CD8-positive, alpha-beta memory T cell (primary cell): ENCODE measurements at regions not wholly inside any gene's neighbourhood (a gene's known extent, or its start where the extent isn't known, plus 50 kb on each side); places are given as distances from the start of the nearest gene placed in this dataset.
"Not testable (repeated sequence)": the region's sequence is repeated elsewhere in the genome, so short reads cannot be mapped to it uniquely, and the experiment has no call there.

Experiments used
- CTCF ChIA-PET: fragments of 350-600 bp; sonication (Branson Sonifier 250); formaldehyde crosslinking; loops from one replicate; lab custom pipeline; 2021; ENCODE audit warnings: antibody characterized with exemption; lab: Charles Lee
- POLR2A ChIA-PET: fragments of 350-600 bp; sonication (Branson Sonifier 250); formaldehyde crosslinking; loops from one replicate; lab custom pipeline; 2021; ENCODE audit warnings: antibody characterized with exemption; lab: Charles Lee
- DNase-seq, 5 donors: peaks; one replicate each; pipeline versions ENCODE4 v3.0.0 to v3.0.0-alpha.2; 2020 to 2022; ENCODE audit warnings: mixed read lengths in 1 of 5
- H3K27ac ChIP-seq: one replicate; pipeline ENCODE4 v1.7.0; 2013; ENCODE audit warnings: low read depth, mild to moderate bottlenecking, low read length, moderate library complexity
- H3K27me3 ChIP-seq: 2 replicates; pipeline ENCODE4 v1.7.0; 2013; ENCODE audit warnings: low read length, mild to moderate bottlenecking; ENCODE audit not compliant: insufficient read depth, poor library complexity, severe bottlenecking
- H3K36me3 ChIP-seq: 2 replicates; pipeline ENCODE4 v1.7.0; 2013; ENCODE audit warnings: mild to moderate bottlenecking, low read length, moderate library complexity; ENCODE audit not compliant: insufficient read depth
- H3K4me1 ChIP-seq: 2 replicates; pipeline ENCODE4 v1.7.0; 2013; ENCODE audit warnings: mild to moderate bottlenecking, low read length, moderate library complexity; ENCODE audit not compliant: insufficient read depth
- H3K4me3 ChIP-seq: 2 replicates; pipeline ENCODE4 v1.7.0; 2013; ENCODE audit warnings: mild to moderate bottlenecking, low read length
- H3K9me3 ChIP-seq: 2 replicates; pipeline ENCODE4 v1.7.0; 2013; ENCODE audit warnings: mild to moderate bottlenecking, low read length
- H3K27ac Mint-ChIP-seq, 8 donors: one replicate each; pipeline ENCODE4 v1.8.0; 2020 to 2021; ENCODE audit warnings: mixed read lengths in 8 of 8, mild to moderate bottlenecking in 6 of 8, inconsistent platforms in 3 of 8, moderate library complexity in 3 of 8
- H3K27me3 Mint-ChIP-seq, 2 donors: one replicate each; pipeline ENCODE4 v1.8.0; 2020 to 2021; ENCODE audit warnings: mixed read lengths in 2 of 2, mild to moderate bottlenecking in 1 of 2, moderate library complexity in 1 of 2
- H3K36me3 Mint-ChIP-seq, 3 donors: one replicate each; pipeline ENCODE4 v1.8.0; 2020 to 2021; ENCODE audit warnings: mixed read lengths in 3 of 3, inconsistent platforms in 1 of 3, mild to moderate bottlenecking in 1 of 3
- H3K4me1 Mint-ChIP-seq, 3 donors: one replicate each; pipeline ENCODE4 v1.8.0; 2020 to 2021; ENCODE audit warnings: mixed read lengths in 3 of 3, inconsistent platforms in 1 of 3, mild to moderate bottlenecking in 1 of 3
- H3K4me3 Mint-ChIP-seq, 7 donors: one replicate each; pipeline ENCODE4 v1.8.0; 2020 to 2021; ENCODE audit warnings: mixed read lengths in 7 of 7, mild to moderate bottlenecking in 6 of 7, moderate library complexity in 4 of 7, inconsistent platforms in 2 of 7
- H3K9me3 Mint-ChIP-seq, 5 donors: one replicate each; pipeline ENCODE4 v1.8.0; 2020 to 2022; ENCODE audit warnings: mixed read lengths in 5 of 5, mild to moderate bottlenecking in 3 of 5, moderate library complexity in 2 of 5, inconsistent platforms in 1 of 5

DNA sequence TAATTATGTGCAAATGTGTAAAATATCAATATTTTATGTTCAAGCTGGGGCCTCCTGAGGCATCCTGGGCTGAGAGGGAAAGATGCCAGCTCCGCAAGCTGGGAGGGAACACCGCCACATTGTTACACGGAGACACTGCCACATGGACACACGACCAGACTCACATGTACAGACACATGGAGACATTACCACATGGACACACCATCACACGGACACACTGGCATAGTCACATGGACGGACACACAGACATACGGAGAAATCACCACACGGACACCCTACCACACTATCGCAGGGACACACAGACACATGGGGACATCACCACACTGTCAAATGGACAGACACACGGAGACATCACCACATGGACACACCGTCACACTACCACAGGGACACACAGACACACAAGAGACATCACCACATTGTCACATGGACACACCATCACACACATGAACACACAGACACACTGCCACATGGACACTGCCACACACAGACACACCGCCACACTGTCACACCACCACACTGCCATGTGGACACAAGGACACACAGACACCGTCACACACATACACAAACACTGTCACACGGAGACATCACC is 117.6 kb downstream of the CCDC74A start:
- H3K4me1 ChIP-seq, result no peaks in the 10 kb centered on the region
- ChIA-PET POLR2A (no interaction called here), CTCF (no interaction called here)
- H3K27ac ChIP-seq, result no peak overlapping the region
- H3K27ac Mint-ChIP-seq, result no peak overlapping the region
- no peak for DNase-seq
- H3K36me3 Mint-ChIP-seq, result no peaks in the 10 kb centered on the region
- no peaks in the 10 kb centered on the region for H3K27me3 ChIP-seq
- no peaks in the 10 kb centered on the region for H3K36me3 ChIP-seq
- H3K4me3 ChIP-seq, result no peak overlapping the region
- H3K4me1 Mint-ChIP-seq, result no peaks in the 10 kb centered on the region
- no peaks in the 10 kb centered on the region for H3K9me3 Mint-ChIP-seq
- H3K9me3 ChIP-seq, result no peaks in the 10 kb centered on the region
- H3K4me3 Mint-ChIP-seq, result no peak overlapping the region
- peaks cover 12 to 47% of the 10 kb centered on the region in 2 donors for H3K27me3 Mint-ChIP-seq

- CTCF ChIA-PET, H3K4me3 Mint-ChIP-seq: not testable (repeated sequence)
These were observed 118.5 kb downstream of the CCDC74A start for GRCh38 chr2:131646220-131646619.

GRCh38 chr2:131646669-131647297 is 119.1 kb downstream of the CCDC74A start:
- Histone ChIP-seq H3K36me3 (no peaks in the 10 kb centered on the region), H3K27ac (no peak overlapping the region), H3K9me3 (no peaks in the 10 kb centered on the region), H3K27me3 (no peaks in the 10 kb centered on the region), H3K4me3 (no peak overlapping the region), H3K4me1 (no peaks in the 10 kb centered on the region)
- DNase-seq, result no peak
- ChIA-PET CTCF (no interaction called here), POLR2A (no interaction called here)
- Mint-ChIP-seq H3K4me3 (no peak overlapping the region), H3K27me3 (peaks cover 12 to 49% of the 10 kb centered on the region in 2 donors), H3K9me3 (no peaks in the 10 kb centered on the region), H3K4me1 (no peaks in the 10 kb centered on the region), H3K36me3 (no peaks in the 10 kb centered on the region), H3K27ac (peak overlapping the region in 1 of 8 donors; percentile 48)

More at GRCh38 chr2:131646220-131646619, 118.5 kb downstream of the CCDC74A start:
- H3K4me1 Mint-ChIP-seq, H3K36me3 ChIP-seq, H3K27ac ChIP-seq, H3K36me3 Mint-ChIP-seq, H3K9me3 Mint-ChIP-seq, H3K27me3 ChIP-seq, H3K4me3 ChIP-seq, POLR2A ChIA-PET, H3K9me3 ChIP-seq, DNase-seq, H3K4me1 ChIP-seq: not testable (repeated sequence)
- H3K27ac Mint-ChIP-seq, result peak overlapping the region in 1 of 8 donors; percentile 48
- H3K27me3 Mint-ChIP-seq, result peaks cover 12 to 52% of the 10 kb centered on the region in 2 donors

DNA sequence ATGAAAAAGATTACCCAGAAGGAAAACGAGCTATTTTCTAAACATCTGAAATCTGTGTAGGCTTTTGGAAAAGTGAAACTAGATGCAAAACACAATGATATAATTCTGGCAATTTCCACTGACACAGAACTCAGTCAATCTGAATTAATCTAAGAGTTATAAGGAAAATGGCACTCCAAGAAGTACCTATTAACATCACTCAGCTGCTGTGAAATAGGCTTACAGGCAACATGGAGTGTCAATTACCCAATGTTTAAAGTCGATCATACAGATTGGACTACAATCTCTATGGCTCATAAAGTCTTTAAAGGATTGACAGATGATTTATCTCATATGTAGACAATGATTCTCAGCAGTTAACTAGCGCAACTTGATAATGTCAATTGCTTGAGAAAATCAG is 120.9 kb downstream of the CCDC74A start:
- H3K27ac ChIP-seq, POLR2A ChIA-PET, DNase-seq, H3K9me3 Mint-ChIP-seq, H3K4me3 ChIP-seq, H3K9me3 ChIP-seq, H3K27ac Mint-ChIP-seq, H3K36me3 ChIP-seq, H3K4me1 ChIP-seq, H3K27me3 ChIP-seq, H3K36me3 Mint-ChIP-seq, H3K4me3 Mint-ChIP-seq, CTCF ChIA-PET, H3K4me1 Mint-ChIP-seq: not testable (repeated sequence)
- H3K27me3 Mint-ChIP-seq, result peaks cover 12 to 46% of the 10 kb centered on the region in 2 donors

DNA sequence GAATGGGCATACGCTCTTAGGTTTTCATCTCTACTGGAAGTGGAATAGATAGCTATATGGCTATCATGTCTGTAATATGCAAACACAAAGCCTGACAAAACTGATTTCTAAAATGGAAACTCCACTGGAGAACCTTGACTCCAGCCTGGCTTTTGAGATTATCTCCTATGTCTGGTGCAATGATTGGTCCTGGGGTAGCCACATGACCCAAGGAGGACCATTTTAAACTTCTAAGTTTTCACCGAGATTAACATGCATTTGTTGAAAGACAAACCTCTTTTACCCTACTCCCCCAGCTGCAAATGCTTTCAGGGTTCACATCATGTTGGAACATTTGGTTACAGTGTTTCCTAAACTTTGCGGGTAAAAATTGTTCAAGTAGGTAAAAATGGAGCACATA is 124.6 kb downstream of the CCDC74A start:
- CTCF ChIA-PET, result interaction anchor here (1.1 kb wide), 1 partner anchor 20 kb away, joined by 5 read pairs; no protein-coding TSS in a partner anchor
- H3K4me1 Mint-ChIP-seq, H3K27ac Mint-ChIP-seq, H3K4me3 Mint-ChIP-seq, H3K4me3 ChIP-seq, H3K9me3 Mint-ChIP-seq, POLR2A ChIA-PET, H3K36me3 Mint-ChIP-seq, H3K27ac ChIP-seq, H3K36me3 ChIP-seq, H3K27me3 ChIP-seq, H3K9me3 ChIP-seq, DNase-seq, H3K4me1 ChIP-seq: not testable (repeated sequence)
- peaks cover 3 to 40% of the 10 kb centered on the region in 2 donors for H3K27me3 Mint-ChIP-seq

DNA sequence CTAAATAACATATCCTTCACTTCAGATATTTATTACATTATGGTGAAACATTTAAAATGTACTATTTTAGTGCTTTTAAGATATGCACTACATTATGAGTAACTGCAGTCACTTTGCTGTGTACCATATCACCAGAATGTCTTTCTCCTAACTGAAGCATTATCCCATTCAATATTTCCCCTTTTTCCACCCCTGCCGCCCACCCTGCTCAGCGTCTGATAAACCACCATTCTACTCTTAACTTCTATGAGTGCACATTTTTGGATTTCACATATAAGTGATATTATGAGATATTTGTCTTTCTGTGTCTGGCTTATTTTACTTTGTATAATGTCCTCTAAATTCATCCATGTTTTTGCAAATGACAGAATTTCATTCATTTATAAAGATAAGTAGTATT is 126.4 kb downstream of the CCDC74A start:
- H3K27me3 Mint-ChIP-seq, result peaks cover 1 to 36% of the 10 kb centered on the region in 2 donors
- H3K4me1 ChIP-seq, H3K4me3 ChIP-seq, H3K27ac Mint-ChIP-seq, CTCF ChIA-PET, H3K4me3 Mint-ChIP-seq, H3K36me3 ChIP-seq, H3K9me3 Mint-ChIP-seq, H3K27me3 ChIP-seq, DNase-seq, POLR2A ChIA-PET, H3K9me3 ChIP-seq, H3K27ac ChIP-seq, H3K36me3 Mint-ChIP-seq, H3K4me1 Mint-ChIP-seq: not testable (repeated sequence)

DNA sequence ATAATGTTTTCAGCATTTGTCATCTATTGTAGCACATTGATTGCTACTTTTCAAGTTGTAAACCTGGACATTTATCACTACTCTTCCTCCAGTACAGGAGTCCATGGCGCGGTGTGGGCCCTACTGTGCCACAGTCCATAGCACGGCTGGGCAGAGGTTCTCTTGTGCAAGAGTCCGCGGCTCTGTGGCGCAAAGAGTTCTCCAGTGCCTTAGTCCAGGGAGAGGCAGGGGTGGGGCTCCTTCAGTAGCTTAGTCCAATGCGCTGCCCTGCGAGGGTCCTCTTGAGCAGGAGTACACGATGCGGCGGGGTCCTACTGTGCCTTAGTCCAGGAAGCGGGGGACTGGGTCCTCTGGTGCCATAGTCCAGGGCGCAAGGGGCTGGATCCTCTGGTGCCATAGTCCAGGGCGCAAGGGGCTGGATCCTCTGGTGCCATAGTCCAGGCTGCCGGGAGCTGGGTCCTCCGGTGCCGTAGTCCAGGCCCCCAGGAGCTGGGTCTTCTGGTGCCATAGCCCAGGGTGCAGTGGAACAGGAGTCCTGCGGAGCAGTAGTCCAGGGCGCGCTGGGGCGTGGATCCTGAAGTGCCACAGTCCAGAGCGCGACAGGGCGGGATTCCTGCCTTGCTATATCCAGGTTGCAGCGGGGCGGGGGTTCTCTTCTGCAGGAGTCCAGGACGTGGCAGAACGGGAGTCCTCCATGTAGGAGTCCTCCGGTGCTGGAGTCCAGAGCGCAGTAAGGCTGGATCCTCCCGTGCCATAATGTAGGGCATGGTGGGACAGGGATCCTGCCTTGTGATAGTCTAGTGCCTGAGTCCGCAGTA is 129.3 kb downstream of the CCDC74A start:
- Mint-ChIP-seq H3K4me3 (no peak overlapping the region), H3K27me3 (peaks cover 3 to 44% of the 10 kb centered on the region in 2 donors), H3K36me3 (no peaks in the 10 kb centered on the region), H3K27ac (no peak overlapping the region), H3K9me3 (no peaks in the 10 kb centered on the region), H3K4me1 (no peaks in the 10 kb centered on the region)
- Histone ChIP-seq H3K27me3 (no peaks in the 10 kb centered on the region), H3K4me3 (no peak overlapping the region), H3K4me1 (no peaks in the 10 kb centered on the region), H3K9me3 (no peaks in the 10 kb centered on the region), H3K36me3 (no peaks in the 10 kb centered on the region), H3K27ac (no peak overlapping the region)
- DNase-seq, result no peak
- POLR2A ChIA-PET, result no interaction called here
- CTCF ChIA-PET, result no interaction called here
